ENCODE measurements at regions not wholly inside any gene's neighbourhood (a gene's known extent, or its start where the extent isn't known, plus 50 kb on each side); places are given as distances from the start of the nearest gene placed in this dataset.
A peak's percentile ranks its signal among the peaks of the same experiment; 100 is the strongest.

DNA sequence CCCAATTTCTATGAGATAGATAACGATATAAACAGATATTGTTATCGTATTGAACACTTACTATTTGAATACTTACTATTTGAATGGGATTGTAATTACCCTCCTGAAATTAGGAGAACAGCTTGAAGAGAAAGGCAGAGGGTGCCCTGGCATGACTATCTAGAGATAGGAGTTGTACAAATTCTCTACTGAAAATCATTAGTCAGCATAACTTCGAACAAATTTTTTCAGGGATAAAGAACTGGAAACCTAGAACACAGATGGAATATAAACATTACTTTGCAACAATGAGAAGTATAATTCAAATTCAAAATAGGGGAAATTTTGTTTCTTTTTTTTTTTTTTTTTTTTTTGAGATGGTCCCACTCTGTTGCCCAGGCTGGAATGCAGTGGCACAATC, 1096.8 kb downstream of the C4orf33 start:
- TF ChIP-seq POLR2A (IDR thresholded peaks at IDR 0.05; ENCODE audit: low read length) = no peak
- TF ChIP-seq CEBPB (IDR thresholded peaks at IDR 0.05) = no peak
- no peak for TF ChIP-seq FOSL2 (IDR thresholded peaks at IDR 0.05)
- TF ChIP-seq FOSL2 (CRISPR knock-in tag; IDR thresholded peaks at IDR 0.05) = no peak
- TF ChIP-seq, protein P1, sequence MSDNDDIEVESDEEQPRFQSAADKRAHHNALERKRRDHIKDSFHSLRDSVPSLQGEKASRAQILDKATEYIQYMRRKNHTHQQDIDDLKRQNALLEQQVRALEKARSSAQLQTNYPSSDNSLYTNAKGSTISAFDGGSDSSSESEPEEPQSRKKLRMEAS (IDR thresholded peaks at IDR 0.05) = no peak
- TF ChIP-seq, protein P2, sequence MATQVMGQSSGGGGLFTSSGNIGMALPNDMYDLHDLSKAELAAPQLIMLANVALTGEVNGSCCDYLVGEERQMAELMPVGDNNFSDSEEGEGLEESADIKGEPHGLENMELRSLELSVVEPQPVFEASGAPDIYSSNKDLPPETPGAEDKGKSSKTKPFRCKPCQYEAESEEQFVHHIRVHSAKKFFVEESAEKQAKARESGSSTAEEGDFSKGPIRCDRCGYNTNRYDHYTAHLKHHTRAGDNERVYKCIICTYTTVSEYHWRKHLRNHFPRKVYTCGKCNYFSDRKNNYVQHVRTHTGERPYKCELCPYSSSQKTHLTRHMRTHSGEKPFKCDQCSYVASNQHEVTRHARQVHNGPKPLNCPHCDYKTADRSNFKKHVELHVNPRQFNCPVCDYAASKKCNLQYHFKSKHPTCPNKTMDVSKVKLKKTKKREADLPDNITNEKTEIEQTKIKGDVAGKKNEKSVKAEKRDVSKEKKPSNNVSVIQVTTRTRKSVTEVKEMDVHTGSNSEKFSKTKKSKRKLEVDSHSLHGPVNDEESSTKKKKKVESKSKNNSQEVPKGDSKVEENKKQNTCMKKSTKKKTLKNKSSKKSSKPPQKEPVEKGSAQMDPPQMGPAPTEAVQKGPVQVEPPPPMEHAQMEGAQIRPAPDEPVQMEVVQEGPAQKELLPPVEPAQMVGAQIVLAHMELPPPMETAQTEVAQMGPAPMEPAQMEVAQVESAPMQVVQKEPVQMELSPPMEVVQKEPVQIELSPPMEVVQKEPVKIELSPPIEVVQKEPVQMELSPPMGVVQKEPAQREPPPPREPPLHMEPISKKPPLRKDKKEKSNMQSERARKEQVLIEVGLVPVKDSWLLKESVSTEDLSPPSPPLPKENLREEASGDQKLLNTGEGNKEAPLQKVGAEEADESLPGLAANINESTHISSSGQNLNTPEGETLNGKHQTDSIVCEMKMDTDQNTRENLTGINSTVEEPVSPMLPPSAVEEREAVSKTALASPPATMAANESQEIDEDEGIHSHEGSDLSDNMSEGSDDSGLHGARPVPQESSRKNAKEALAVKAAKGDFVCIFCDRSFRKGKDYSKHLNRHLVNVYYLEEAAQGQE (IDR thresholded peaks at IDR 0.05) = no peak
- TF ChIP-seq, protein P3, sequence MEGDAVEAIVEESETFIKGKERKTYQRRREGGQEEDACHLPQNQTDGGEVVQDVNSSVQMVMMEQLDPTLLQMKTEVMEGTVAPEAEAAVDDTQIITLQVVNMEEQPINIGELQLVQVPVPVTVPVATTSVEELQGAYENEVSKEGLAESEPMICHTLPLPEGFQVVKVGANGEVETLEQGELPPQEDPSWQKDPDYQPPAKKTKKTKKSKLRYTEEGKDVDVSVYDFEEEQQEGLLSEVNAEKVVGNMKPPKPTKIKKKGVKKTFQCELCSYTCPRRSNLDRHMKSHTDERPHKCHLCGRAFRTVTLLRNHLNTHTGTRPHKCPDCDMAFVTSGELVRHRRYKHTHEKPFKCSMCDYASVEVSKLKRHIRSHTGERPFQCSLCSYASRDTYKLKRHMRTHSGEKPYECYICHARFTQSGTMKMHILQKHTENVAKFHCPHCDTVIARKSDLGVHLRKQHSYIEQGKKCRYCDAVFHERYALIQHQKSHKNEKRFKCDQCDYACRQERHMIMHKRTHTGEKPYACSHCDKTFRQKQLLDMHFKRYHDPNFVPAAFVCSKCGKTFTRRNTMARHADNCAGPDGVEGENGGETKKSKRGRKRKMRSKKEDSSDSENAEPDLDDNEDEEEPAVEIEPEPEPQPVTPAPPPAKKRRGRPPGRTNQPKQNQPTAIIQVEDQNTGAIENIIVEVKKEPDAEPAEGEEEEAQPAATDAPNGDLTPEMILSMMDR (IDR thresholded peaks at IDR 0.05) = no peak
- no peak for TF ChIP-seq RAD21 (conservative IDR thresholded peaks at IDR 0.05 in 1 of 2, IDR thresholded peaks at IDR 0.05 in 1 of 2)
- TF ChIP-seq, protein P4, sequence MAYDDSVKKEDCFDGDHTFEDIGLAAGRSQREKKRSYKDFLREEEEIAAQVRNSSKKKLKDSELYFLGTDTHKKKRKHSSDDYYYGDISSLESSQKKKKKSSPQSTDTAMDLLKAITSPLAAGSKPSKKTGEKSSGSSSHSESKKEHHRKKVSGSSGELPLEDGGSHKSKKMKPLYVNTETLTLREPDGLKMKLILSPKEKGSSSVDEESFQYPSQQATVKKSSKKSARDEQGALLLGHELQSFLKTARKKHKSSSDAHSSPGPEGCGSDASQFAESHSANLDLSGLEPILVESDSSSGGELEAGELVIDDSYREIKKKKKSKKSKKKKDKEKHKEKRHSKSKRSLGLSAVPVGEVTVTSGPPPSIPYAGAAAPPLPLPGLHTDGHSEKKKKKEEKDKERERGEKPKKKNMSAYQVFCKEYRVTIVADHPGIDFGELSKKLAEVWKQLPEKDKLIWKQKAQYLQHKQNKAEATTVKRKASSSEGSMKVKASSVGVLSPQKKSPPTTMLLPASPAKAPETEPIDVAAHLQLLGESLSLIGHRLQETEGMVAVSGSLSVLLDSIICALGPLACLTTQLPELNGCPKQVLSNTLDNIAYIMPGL (CRISPR knock-in tag; IDR thresholded peaks at IDR 0.05; ENCODE audit: borderline replicate concordance) = no peak
- no peak for TF ChIP-seq JUNB (IDR thresholded peaks at IDR 0.05)
- no peak for TF ChIP-seq KDM1A (IDR thresholded peaks at IDR 0.05; ENCODE audit: low read depth)
- TF ChIP-seq CBX8 (IDR thresholded peaks at IDR 0.05) = no peak
- TF ChIP-seq MAFK (IDR thresholded peaks at IDR 0.05; ENCODE audit: partially characterized antibody) = peak; percentile 68

Data from A549 (cell line).